GM12892 (cell line): ENCODE measurements at regions not wholly inside any gene's neighbourhood (a gene's known extent, or its start where the extent isn't known, plus 50 kb on each side); places are given as distances from the start of the nearest gene placed in this dataset.

Source experiments
- POLR2A ChIP-seq: IDR thresholded peaks from 2 replicates; pipeline ENCODE4 v1.6.1; 2011; ENCODE audit warnings: low read depth, low read length, control low read depth
- POLR2AphosphoS5 ChIP-seq: IDR thresholded peaks from 2 replicates; pipeline ENCODE4 v1.6.1; 2011; ENCODE audit warnings: low read depth, low read length, control low read depth

- TF ChIP-seq POLR2A (no peak), POLR2AphosphoS5 (no peak)
Measured at GRCh38 chr5:12934722-12935121, 1009.8 kb downstream of the DNAH5 start.
